ENCODE measurements at regions not wholly inside any gene's neighbourhood (a gene's known extent, or its start where the extent isn't known, plus 50 kb on each side); places are given as distances from the start of the nearest gene placed in this dataset.

DNA sequence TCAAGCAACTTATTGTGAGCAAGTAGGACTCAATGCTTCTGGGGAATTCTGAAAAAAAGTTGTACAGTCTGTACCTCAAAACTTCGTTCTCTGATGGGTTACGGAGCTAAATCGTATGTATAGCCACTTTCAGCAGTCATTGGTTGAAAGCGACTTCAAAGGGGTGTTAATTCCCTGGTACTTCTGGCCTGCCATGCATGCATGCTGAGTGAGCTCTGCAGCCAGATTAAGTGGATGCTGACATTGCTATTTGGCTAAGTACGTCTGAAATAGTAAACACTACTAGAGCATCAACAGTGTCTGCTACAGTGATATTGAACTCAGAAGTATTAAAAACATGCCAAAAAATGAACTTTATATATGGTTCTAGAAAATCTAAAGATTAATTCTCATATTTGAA lies 1183.1 kb upstream of the PCDH20 start:
- Histone ChIP-seq H3K9me3 (replicated peaks in 1 of 3) (no peaks in the 10 kb centered on the region), H3K36me3 (replicated peaks in 1 of 2) (no peaks in the 10 kb centered on the region), H3K4me3 (no peak overlapping the region), H3K27me3 (no peaks in the 10 kb centered on the region), H3K4me1 (replicated peaks in 1 of 2) (no peaks in the 10 kb centered on the region), H3K27ac (no peak overlapping the region)
- intact Hi-C loops (cut with DNase I) = no loop called here
- WGBS, 4 donors = 64 to 77% (median 70%) methylated on average over 5 of the region's 5 CpGs
- no peak for TF ChIP-seq POLR2A (IDR thresholded peaks at IDR 0.05)
- TF ChIP-seq, protein P1, sequence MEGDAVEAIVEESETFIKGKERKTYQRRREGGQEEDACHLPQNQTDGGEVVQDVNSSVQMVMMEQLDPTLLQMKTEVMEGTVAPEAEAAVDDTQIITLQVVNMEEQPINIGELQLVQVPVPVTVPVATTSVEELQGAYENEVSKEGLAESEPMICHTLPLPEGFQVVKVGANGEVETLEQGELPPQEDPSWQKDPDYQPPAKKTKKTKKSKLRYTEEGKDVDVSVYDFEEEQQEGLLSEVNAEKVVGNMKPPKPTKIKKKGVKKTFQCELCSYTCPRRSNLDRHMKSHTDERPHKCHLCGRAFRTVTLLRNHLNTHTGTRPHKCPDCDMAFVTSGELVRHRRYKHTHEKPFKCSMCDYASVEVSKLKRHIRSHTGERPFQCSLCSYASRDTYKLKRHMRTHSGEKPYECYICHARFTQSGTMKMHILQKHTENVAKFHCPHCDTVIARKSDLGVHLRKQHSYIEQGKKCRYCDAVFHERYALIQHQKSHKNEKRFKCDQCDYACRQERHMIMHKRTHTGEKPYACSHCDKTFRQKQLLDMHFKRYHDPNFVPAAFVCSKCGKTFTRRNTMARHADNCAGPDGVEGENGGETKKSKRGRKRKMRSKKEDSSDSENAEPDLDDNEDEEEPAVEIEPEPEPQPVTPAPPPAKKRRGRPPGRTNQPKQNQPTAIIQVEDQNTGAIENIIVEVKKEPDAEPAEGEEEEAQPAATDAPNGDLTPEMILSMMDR (IDR thresholded peaks at IDR 0.05) = no peak
- no peak for DNase-seq

DNA sequence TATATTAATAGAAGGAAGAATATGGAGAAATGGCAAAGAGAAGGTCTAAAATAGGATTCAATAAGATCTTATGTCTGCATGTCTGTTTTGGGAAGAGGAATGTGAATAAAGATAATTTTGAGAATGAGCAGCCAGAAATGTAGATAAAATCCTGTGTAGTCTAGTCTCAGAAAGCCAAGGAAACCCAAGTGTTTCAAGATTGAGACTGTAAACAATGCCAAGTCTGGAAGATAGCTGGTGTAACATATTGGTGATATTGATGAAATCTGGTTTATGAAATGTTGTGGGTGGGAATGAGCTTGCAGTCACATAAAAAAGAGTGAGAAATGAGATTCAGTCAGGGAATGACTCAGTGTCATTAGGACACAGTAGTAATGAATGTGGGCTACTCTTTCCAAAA lies 1180.3 kb upstream of the PCDH20 start:
- Histone ChIP-seq H3K9me3 (replicated peaks in 1 of 3) (no peaks in the 10 kb centered on the region), H3K27me3 (no peaks in the 10 kb centered on the region), H3K4me3 (no peak overlapping the region), H3K36me3 (replicated peaks in 1 of 2) (no peaks in the 10 kb centered on the region), H3K4me1 (replicated peaks in 1 of 2) (no peaks in the 10 kb centered on the region), H3K27ac (no peak overlapping the region)
- intact Hi-C loops (cut with DNase I) = no loop called here
- no peak for DNase-seq
- TF ChIP-seq, protein P1 (IDR thresholded peaks at IDR 0.05) = no peak
- no peak for TF ChIP-seq POLR2A (IDR thresholded peaks at IDR 0.05)

DNA sequence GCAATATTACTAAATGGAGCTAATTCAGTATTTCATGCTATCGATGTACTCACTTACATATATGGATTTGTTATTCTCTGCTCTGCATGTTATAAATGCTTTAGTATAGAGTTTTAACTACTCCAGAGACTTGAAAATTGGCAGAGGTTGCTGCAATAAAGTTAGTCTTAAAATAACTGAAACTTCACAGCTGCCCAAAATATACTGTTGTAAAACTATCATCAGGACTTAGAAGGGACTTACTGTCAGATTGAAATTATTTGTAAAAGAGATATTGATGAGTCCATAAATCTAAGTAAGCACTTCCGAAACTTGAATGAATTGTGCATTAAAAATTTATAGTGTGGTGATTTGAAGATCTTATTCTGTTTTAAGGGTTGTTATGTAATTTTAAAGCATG lies 1178.2 kb upstream of the PCDH20 start:
- 71 to 78% (median 75%) methylated on average over 2 of the region's 2 CpGs for WGBS, 4 donors
- DNase-seq = no peak
- TF ChIP-seq, protein P1 (IDR thresholded peaks at IDR 0.05) = no peak
- TF ChIP-seq POLR2A (IDR thresholded peaks at IDR 0.05) = no peak

DNA sequence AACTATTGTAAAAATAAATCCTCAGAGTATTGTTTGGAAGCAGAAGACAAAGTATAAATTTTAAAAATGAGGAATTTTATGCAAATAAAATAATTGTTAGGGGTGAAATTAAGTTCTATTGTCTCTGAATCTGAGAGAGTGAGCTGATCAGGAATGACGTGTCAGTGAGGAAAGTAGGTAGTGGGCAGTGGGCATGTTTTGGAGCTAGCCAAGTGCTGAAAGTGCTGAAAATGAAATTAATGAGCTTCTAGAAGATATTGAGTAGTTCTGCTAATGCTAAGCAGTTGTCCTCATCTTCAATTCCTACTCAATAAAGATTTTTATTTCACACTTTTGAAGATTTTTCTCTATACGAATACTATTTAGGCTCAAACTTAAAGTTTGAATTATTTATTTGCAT lies 1167.8 kb upstream of the PCDH20 start:
- intact Hi-C loops (cut with DNase I) = no loop called here
- no peak overlapping the region for H3K27ac ChIP-seq
- no peak for DNase-seq
- no peaks in the 10 kb centered on the region for H3K9me3 ChIP-seq (replicated peaks in 1 of 3)
- H3K4me3 ChIP-seq = no peak overlapping the region
- no peaks in the 10 kb centered on the region for H3K4me1 ChIP-seq (replicated peaks in 1 of 2)
- no peaks in the 10 kb centered on the region for H3K27me3 ChIP-seq
- TF ChIP-seq, protein P1 (IDR thresholded peaks at IDR 0.05) = no peak
- no peak for TF ChIP-seq POLR2A (IDR thresholded peaks at IDR 0.05)
- no peaks in the 10 kb centered on the region for H3K36me3 ChIP-seq (replicated peaks in 1 of 2)
- WGBS, 4 donors = 61 to 77% (median 69%) methylated on average over 2 of the region's 2 CpGs

More for the DNA sequence above, 1178.2 kb upstream of the PCDH20 start:
- intact Hi-C loops (cut with DNase I) = no loop called here
- Histone ChIP-seq H3K9me3 (replicated peaks in 1 of 3) (no peaks in the 10 kb centered on the region), H3K27ac (no peak overlapping the region), H3K36me3 (replicated peaks in 1 of 2) (no peaks in the 10 kb centered on the region), H3K4me3 (no peak overlapping the region), H3K4me1 (replicated peaks in 1 of 2) (no peaks in the 10 kb centered on the region), H3K27me3 (no peaks in the 10 kb centered on the region)
